Liver (tissue), 8 donors: ENCODE measurements at regions not wholly inside any gene's neighbourhood (a gene's known extent, or its start where the extent isn't known, plus 50 kb on each side); places are given as distances from the start of the nearest gene placed in this dataset.
A peak's percentile ranks its signal among the peaks of the same experiment; 100 is the strongest.

Experiments used
- DNase-seq: peaks from one replicate; pipeline ENCODE4 v3.0.0-alpha.2; 2017; ENCODE audit warnings: low spot score
- H3K27ac ChIP-seq, 2 donors: one replicate each; pipeline ENCODE4 v1.7.0; 2013; ENCODE audit warnings: inconsistent platforms in 2 of 2, low read length in 2 of 2, control low read depth in 1 of 2, low read depth in 1 of 2, mild to moderate bottlenecking in 1 of 2
- H3K27me3 ChIP-seq, 4 donors: one replicate each; pipeline versions ENCODE4 v1.6.1 to v1.7.0; 2013; ENCODE audit warnings: low read length in 3 of 4, inconsistent platforms in 1 of 4, mild to moderate bottlenecking in 1 of 4, moderate library complexity in 1 of 4; ENCODE audit not compliant: control insufficient read depth in 4 of 4, insufficient read depth in 4 of 4
- H3K36me3 ChIP-seq, 4 donors: one replicate each; pipeline versions ENCODE4 v1.6.1 to v1.7.0; 2013; ENCODE audit warnings: low read length in 3 of 4, mild to moderate bottlenecking in 3 of 4, low read depth in 1 of 4, moderate library complexity in 1 of 4; ENCODE audit not compliant: control insufficient read depth in 4 of 4, insufficient read depth in 3 of 4
- H3K4me1 ChIP-seq, 4 donors: one replicate each; pipeline versions ENCODE4 v1.6.1 to v1.7.0; 2013; ENCODE audit warnings: low read length in 3 of 4, mild to moderate bottlenecking in 3 of 4, moderate library complexity in 1 of 4; ENCODE audit not compliant: control insufficient read depth in 4 of 4, insufficient read depth in 4 of 4
- H3K4me3 ChIP-seq, 3 donors: one replicate each; pipeline versions ENCODE4 v1.6.1 to v1.7.0; 2013; ENCODE audit warnings: low read length in 3 of 3, control low read depth in 1 of 3, low read depth in 1 of 3, mild to moderate bottlenecking in 1 of 3
- H3K9ac ChIP-seq, 2 donors: one replicate each; pipeline ENCODE4 v1.7.0; 2013; ENCODE audit warnings: low read length in 2 of 2, mild to moderate bottlenecking in 2 of 2, moderate library complexity in 2 of 2, control low read depth in 1 of 2, low read depth in 1 of 2
- H3K9me3 ChIP-seq, 4 donors: one replicate each; pipeline versions ENCODE4 v1.6.1 to v1.7.0; 2013; ENCODE audit warnings: low read length in 3 of 4; ENCODE audit not compliant: control insufficient read depth in 4 of 4
- EGR1 ChIP-seq, 2 donors: IDR thresholded peaks; 2 replicates each; pipeline ENCODE4 v1.6.1; 2016 to 2018; ENCODE audit warnings: antibody characterized with exemption in 2 of 2, low read depth in 2 of 2
- FOXA1 ChIP-seq: IDR thresholded peaks from 2 replicates; pipeline ENCODE4 v1.6.1; 2016; ENCODE audit warnings: antibody characterized with exemption
- FOXA2 ChIP-seq: IDR thresholded peaks from 2 replicates; pipeline ENCODE4 v1.6.1; 2016; ENCODE audit warnings: antibody characterized with exemption
- GABPA ChIP-seq, 2 donors: IDR thresholded peaks in 1 of 2; conservative IDR thresholded peaks in 1 of 2; 2 replicates each; pipeline ENCODE4 v1.6.1; 2016; ENCODE audit warnings: antibody characterized with exemption in 2 of 2, mild to moderate bottlenecking in 1 of 2, moderate library complexity in 1 of 2
- HNF4A ChIP-seq, 2 donors: conservative IDR thresholded peaks; 2 replicates each; pipeline ENCODE4 v1.6.1; 2016; ENCODE audit warnings: antibody characterized with exemption in 2 of 2, mild to moderate bottlenecking in 2 of 2
- HNF4G ChIP-seq: IDR thresholded peaks from 2 replicates; pipeline ENCODE4 v1.6.1; 2016; ENCODE audit warnings: antibody characterized with exemption
- JUND ChIP-seq, 2 donors: IDR thresholded peaks; 2 replicates each; pipeline ENCODE4 v1.6.1; 2016; ENCODE audit warnings: antibody characterized with exemption in 2 of 2
- NR2F2 ChIP-seq: IDR thresholded peaks from 2 replicates; pipeline ENCODE4 v1.6.1; 2016; ENCODE audit warnings: antibody characterized with exemption
- RAD21 ChIP-seq, 2 donors: IDR thresholded peaks; 2 replicates each; pipeline ENCODE4 v1.6.1; 2016; ENCODE audit warnings: antibody characterized with exemption in 2 of 2, mild to moderate bottlenecking in 2 of 2
- RXRA ChIP-seq, 2 donors: IDR thresholded peaks; 2 replicates each; pipeline ENCODE4 v1.6.1; 2017 to 2018; ENCODE audit warnings: antibody characterized with exemption in 2 of 2, mild to moderate bottlenecking in 1 of 2
- SP1 ChIP-seq: IDR thresholded peaks from 2 replicates; pipeline ENCODE4 v1.6.1; 2018; ENCODE audit warnings: antibody characterized with exemption, mild to moderate bottlenecking
- TAF1 ChIP-seq: conservative IDR thresholded peaks from 2 replicates; pipeline ENCODE4 v1.6.1; 2016; ENCODE audit warnings: antibody characterized with exemption, mild to moderate bottlenecking
- YY1 ChIP-seq: IDR thresholded peaks from 2 replicates; pipeline ENCODE4 v1.6.1; 2016; ENCODE audit warnings: antibody characterized with exemption, mild to moderate bottlenecking
- WGBS: extraction: QIAGEN DNeasy Blood & Tissue Kit; methylation state at CpG from one replicate; pipeline ENCODE4 v1.1.7; 2013; 5-methylcytosine and 5-hydroxymethylcytosine counted together
- TF ChIP-seq, protein P1 (sequence below): IDR thresholded peaks from 2 replicates; pipeline ENCODE4 v1.6.1; 2016; ENCODE audit warnings: antibody characterized with exemption
- TF ChIP-seq, protein P2 (sequence below): IDR thresholded peaks from 2 replicates; pipeline ENCODE4 v1.6.1; 2016; ENCODE audit warnings: antibody characterized with exemption
- TF ChIP-seq, protein P3 (sequence below): IDR thresholded peaks from 2 replicates; pipeline ENCODE4 v1.6.1; 2016; ENCODE audit warnings: antibody characterized with exemption, mild to moderate bottlenecking
- TF ChIP-seq, protein P4 (sequence below): IDR thresholded peaks from 2 replicates; pipeline ENCODE4 v1.6.1; 2016; ENCODE audit warnings: antibody characterized with exemption
- TF ChIP-seq, protein P5 (sequence below): fragments of 150-350 bp; IDR thresholded peaks from 2 replicates; pipeline ENCODE4 v1.5.1; 2017; ENCODE audit warnings: improper control_type of control experiment, low read depth, low read length; ENCODE audit not compliant: missing input control
- donor health status: healthy.
- donor health status: healthy.
- donor health status: healthy.
- donor health status: healthy.
- donor health status: healthy.

DNA sequence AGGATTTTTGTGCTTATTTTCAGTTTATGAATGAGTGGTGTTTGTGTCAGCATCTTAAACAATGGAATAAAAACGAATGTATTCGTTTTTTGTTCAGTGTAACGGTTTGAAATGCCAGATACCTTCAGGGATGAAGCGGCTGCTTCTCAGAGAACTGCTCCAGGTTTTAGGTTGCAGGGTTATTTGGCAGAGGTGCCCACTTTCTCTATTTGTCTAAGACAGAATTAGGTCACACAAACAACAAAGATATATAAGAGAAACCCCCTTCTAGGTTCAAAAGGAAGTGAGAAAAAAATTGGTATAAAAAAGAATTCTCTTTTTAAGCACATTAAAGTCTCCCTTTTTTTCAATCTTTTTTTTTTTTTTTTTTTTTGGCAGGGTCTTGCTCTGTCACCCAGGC, 98.9 kb downstream of the MFAP3L start:
- no peak overlapping the region for H3K27ac ChIP-seq
- no peak for DNase-seq
- H3K4me3 ChIP-seq: no peak overlapping the region
- 37% methylated on average over 4 of the region's 4 CpGs for WGBS
- H3K9ac ChIP-seq: no peak overlapping the region
- H3K36me3 ChIP-seq: no peaks in the 10 kb centered on the region
- no peaks in the 10 kb centered on the region for H3K27me3 ChIP-seq
- peaks cover 0 to 13% (median 6%) of the 10 kb centered on the region in 4 donors for H3K4me1 ChIP-seq
- TF ChIP-seq, protein P1, sequence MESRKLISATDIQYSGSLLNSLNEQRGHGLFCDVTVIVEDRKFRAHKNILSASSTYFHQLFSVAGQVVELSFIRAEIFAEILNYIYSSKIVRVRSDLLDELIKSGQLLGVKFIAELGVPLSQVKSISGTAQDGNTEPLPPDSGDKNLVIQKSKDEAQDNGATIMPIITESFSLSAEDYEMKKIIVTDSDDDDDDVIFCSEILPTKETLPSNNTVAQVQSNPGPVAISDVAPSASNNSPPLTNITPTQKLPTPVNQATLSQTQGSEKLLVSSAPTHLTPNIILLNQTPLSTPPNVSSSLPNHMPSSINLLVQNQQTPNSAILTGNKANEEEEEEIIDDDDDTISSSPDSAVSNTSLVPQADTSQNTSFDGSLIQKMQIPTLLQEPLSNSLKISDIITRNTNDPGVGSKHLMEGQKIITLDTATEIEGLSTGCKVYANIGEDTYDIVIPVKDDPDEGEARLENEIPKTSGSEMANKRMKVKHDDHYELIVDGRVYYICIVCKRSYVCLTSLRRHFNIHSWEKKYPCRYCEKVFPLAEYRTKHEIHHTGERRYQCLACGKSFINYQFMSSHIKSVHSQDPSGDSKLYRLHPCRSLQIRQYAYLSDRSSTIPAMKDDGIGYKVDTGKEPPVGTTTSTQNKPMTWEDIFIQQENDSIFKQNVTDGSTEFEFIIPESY: no peak
- TF ChIP-seq, protein P2, sequence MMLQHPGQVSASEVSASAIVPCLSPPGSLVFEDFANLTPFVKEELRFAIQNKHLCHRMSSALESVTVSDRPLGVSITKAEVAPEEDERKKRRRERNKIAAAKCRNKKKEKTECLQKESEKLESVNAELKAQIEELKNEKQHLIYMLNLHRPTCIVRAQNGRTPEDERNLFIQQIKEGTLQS: no peak
- TF ChIP-seq SP1 (peak; percentile 16), HNF4A (conservative IDR thresholded peaks at IDR 0.05) (peak in 1 of 2 donors; percentile 18)
- H3K9me3 ChIP-seq: no peaks in the 10 kb centered on the region

DNA sequence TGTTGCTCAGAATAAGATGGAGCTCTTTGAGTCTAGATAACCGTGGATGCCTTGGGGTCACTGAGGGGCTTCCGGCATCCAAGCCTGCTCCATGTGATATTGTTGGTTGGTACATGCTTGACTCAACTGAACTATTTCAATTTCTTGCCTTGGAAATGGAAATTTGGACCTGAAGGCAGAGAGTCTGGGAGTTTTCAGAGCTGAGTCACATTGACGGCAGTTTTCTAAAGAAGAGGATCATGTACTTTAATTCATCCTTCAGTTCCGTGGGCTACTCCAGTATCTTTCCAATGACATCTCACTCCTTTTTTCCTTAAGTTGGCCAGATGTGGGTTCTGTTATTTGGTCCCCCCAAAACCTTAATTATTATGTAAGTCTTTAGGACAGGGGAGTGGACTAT, 100.5 kb downstream of the MFAP3L start:
- no peaks in the 10 kb centered on the region for H3K27me3 ChIP-seq
- DNase-seq: no peak
- H3K27ac ChIP-seq: no peak overlapping the region
- no peak overlapping the region for H3K9ac ChIP-seq
- TF ChIP-seq FOXA2 (no peak), RXRA (IDR thresholded peaks at IDR 0.05) (no peak), HNF4G (no peak), EGR1 (IDR thresholded peaks at IDR 0.05; ENCODE audit: low read depth in 2 of 2) (no peak), FOXA1 (no peak), TAF1 (no peak), SP1 (no peak), GABPA (IDR thresholded peaks at IDR 0.05 in 1 of 2, conservative IDR thresholded peaks at IDR 0.05 in 1 of 2) (no peak), NR2F2 (no peak), HNF4A (conservative IDR thresholded peaks at IDR 0.05) (no peak), JUND (IDR thresholded peaks at IDR 0.05) (no peak), RAD21 (IDR thresholded peaks at IDR 0.05) (no peak), YY1 (no peak)
- TF ChIP-seq, protein P2: no peak
- TF ChIP-seq, protein P3, sequence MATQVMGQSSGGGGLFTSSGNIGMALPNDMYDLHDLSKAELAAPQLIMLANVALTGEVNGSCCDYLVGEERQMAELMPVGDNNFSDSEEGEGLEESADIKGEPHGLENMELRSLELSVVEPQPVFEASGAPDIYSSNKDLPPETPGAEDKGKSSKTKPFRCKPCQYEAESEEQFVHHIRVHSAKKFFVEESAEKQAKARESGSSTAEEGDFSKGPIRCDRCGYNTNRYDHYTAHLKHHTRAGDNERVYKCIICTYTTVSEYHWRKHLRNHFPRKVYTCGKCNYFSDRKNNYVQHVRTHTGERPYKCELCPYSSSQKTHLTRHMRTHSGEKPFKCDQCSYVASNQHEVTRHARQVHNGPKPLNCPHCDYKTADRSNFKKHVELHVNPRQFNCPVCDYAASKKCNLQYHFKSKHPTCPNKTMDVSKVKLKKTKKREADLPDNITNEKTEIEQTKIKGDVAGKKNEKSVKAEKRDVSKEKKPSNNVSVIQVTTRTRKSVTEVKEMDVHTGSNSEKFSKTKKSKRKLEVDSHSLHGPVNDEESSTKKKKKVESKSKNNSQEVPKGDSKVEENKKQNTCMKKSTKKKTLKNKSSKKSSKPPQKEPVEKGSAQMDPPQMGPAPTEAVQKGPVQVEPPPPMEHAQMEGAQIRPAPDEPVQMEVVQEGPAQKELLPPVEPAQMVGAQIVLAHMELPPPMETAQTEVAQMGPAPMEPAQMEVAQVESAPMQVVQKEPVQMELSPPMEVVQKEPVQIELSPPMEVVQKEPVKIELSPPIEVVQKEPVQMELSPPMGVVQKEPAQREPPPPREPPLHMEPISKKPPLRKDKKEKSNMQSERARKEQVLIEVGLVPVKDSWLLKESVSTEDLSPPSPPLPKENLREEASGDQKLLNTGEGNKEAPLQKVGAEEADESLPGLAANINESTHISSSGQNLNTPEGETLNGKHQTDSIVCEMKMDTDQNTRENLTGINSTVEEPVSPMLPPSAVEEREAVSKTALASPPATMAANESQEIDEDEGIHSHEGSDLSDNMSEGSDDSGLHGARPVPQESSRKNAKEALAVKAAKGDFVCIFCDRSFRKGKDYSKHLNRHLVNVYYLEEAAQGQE: no peak
- TF ChIP-seq, protein P4, sequence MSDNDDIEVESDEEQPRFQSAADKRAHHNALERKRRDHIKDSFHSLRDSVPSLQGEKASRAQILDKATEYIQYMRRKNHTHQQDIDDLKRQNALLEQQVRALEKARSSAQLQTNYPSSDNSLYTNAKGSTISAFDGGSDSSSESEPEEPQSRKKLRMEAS: no peak
- TF ChIP-seq, protein P5, sequence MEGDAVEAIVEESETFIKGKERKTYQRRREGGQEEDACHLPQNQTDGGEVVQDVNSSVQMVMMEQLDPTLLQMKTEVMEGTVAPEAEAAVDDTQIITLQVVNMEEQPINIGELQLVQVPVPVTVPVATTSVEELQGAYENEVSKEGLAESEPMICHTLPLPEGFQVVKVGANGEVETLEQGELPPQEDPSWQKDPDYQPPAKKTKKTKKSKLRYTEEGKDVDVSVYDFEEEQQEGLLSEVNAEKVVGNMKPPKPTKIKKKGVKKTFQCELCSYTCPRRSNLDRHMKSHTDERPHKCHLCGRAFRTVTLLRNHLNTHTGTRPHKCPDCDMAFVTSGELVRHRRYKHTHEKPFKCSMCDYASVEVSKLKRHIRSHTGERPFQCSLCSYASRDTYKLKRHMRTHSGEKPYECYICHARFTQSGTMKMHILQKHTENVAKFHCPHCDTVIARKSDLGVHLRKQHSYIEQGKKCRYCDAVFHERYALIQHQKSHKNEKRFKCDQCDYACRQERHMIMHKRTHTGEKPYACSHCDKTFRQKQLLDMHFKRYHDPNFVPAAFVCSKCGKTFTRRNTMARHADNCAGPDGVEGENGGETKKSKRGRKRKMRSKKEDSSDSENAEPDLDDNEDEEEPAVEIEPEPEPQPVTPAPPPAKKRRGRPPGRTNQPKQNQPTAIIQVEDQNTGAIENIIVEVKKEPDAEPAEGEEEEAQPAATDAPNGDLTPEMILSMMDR: no peak
- TF ChIP-seq, protein P1: no peak
- no peaks in the 10 kb centered on the region for H3K36me3 ChIP-seq
- H3K4me3 ChIP-seq: no peak overlapping the region
- H3K4me1 ChIP-seq: peaks cover 0 to 13% (median 6%) of the 10 kb centered on the region in 4 donors
- no peaks in the 10 kb centered on the region for H3K9me3 ChIP-seq
- 96% methylated on average over 4 of the region's 4 CpGs for WGBS
